ENCODE measurements at regions not wholly inside any gene's neighbourhood (a gene's known extent, or its start where the extent isn't known, plus 50 kb on each side); places are given as distances from the start of the nearest gene placed in this dataset.

GRCh38 chr3:109480014-109480413 lies 142.7 kb upstream of the DPPA4 start:
- no peak overlapping the region for H2BK20ac ChIP-seq (ENCODE audit: low read depth, low read length, poor library complexity, severe bottlenecking)
- no peak for TF ChIP-seq CTCF (conservative IDR thresholded peaks at IDR 0.05)
- H2BK15ac ChIP-seq (ENCODE audit: low read depth, low read length) = no peak overlapping the region
- WGBS (ENCODE audit: extremely low coverage, insufficient read length, low lambda C conversion rate) = no CpG with 5 or more reads among the region's 1 CpG
- H3K79me2 ChIP-seq (ENCODE audit: insufficient read depth, low read length) = no peaks in the 10 kb centered on the region
- H3K4me2 ChIP-seq (ENCODE audit: insufficient read depth, insufficient read length, low read length) = no peak overlapping the region
- H3K27me3 ChIP-seq (ENCODE audit: insufficient read depth, low read length) = no peaks in the 10 kb centered on the region
- H3K18ac ChIP-seq (ENCODE audit: insufficient read length, low read depth, low read length) = no peak overlapping the region
- H3K36me3 Mint-ChIP-seq (ENCODE audit: insufficient read depth in 1 of 3, low read depth in 3 of 3) = no peaks in the 10 kb centered on the region
- H4K20me1 ChIP-seq (ENCODE audit: control insufficient read depth, insufficient read depth, insufficient read length) = no peaks in the 10 kb centered on the region
- H3K4ac ChIP-seq (ENCODE audit: low read depth, low read length) = no peak overlapping the region
- H4K91ac ChIP-seq (ENCODE audit: insufficient read length, low read depth, low read length) = no peak overlapping the region
- H3K27me3 Mint-ChIP-seq (ENCODE audit: low read depth) = no peaks in the 10 kb centered on the region
- H3T11ph ChIP-seq (ENCODE audit: low read length) = no peak overlapping the region
- H2BK120ac ChIP-seq (ENCODE audit: low read depth, low read length, poor library complexity, severe bottlenecking) = no peak overlapping the region
- H3K4me1 ChIP-seq (ENCODE audit: insufficient read depth, low read length) = no peaks in the 10 kb centered on the region
- H3K56ac ChIP-seq (ENCODE audit: insufficient read length, low read depth, low read length) = no peak overlapping the region
- no peak overlapping the region for H2AK5ac ChIP-seq (ENCODE audit: insufficient read length, low read length)
- H2AFZ ChIP-seq (ENCODE audit: low read length) = no peak overlapping the region
- no peak for DNase-seq
- H3K14ac ChIP-seq (ENCODE audit: insufficient read depth, low read length) = no peak overlapping the region
- H3K4me1 Mint-ChIP-seq = peaks cover 8 to 12% of the 10 kb centered on the region in 2 experiments
- H3K4me3 Mint-ChIP-seq = no peak overlapping the region
- no peak overlapping the region for H4K8ac ChIP-seq (replicated peaks; ENCODE audit: insufficient read length, low read depth, low read length)
- H3K9ac ChIP-seq (ENCODE audit: extremely low read depth, insufficient read length, low read length) = no peak overlapping the region
- H3K23me2 ChIP-seq (ENCODE audit: insufficient read length, low read depth, low read length, poor library complexity, severe bottlenecking) = no peaks in the 10 kb centered on the region
- H3K9me3 ChIP-seq (ENCODE audit: control insufficient read depth, low read depth, low read length) = no peaks in the 10 kb centered on the region
- H3K9me3 Mint-ChIP-seq = no peaks in the 10 kb centered on the region
- H3K27ac ChIP-seq (ENCODE audit: insufficient read length, low read depth, low read length) = no peak overlapping the region
- H2BK5ac ChIP-seq (ENCODE audit: insufficient read length, low read length) = no peak overlapping the region
- H3K23ac ChIP-seq (ENCODE audit: insufficient read length, low read depth, low read length) = no peak overlapping the region
- peak overlapping the region in 1 of 3 experiments; percentile 49; a peak in 1 of 7 replicates for H3K27ac Mint-ChIP-seq
- no peak overlapping the region for H4K5ac ChIP-seq (ENCODE audit: insufficient read length, low read depth, low read length)
- no peak overlapping the region for H2BK12ac ChIP-seq (ENCODE audit: insufficient read length, low read depth, low read length)
- H3K79me1 ChIP-seq (ENCODE audit: insufficient read depth, low read depth, low read length, poor library complexity, severe bottlenecking) = no peaks in the 10 kb centered on the region

Data from H9 (cell line).